Karpas-422 (cell line): ENCODE measurements at regions not wholly inside any gene's neighbourhood (a gene's known extent, or its start where the extent isn't known, plus 50 kb on each side); places are given as distances from the start of the nearest gene placed in this dataset.

Experiments used
- DNase-seq: peaks from one replicate; pipeline ENCODE4 v3.0.0-alpha.2; 2015
- H2AFZ ChIP-seq: fragments of 200-600 bp; sonication (generic); 2 replicates; pipeline ENCODE4 v1.6.1; 2014; ENCODE audit warnings: antibody characterized with exemption, low read length, mixed read lengths
- H3K27ac ChIP-seq: fragments of 200-600 bp; sonication (generic); 2 replicates; pipeline ENCODE4 v1.5.1; 2014; ENCODE audit warnings: mild to moderate bottlenecking, low read length, moderate library complexity
- H3K27me3 ChIP-seq: fragments of 200-600 bp; sonication (generic); 2 replicates; pipeline ENCODE4 v1.6.1; 2014; ENCODE audit warnings: low read length, mixed read lengths
- H3K36me3 ChIP-seq: fragments of 200-600 bp; sonication (generic); 2 replicates; pipeline ENCODE4 v1.6.1; 2014; ENCODE audit warnings: low read length, mixed read lengths; ENCODE audit not compliant: insufficient read depth
- H3K4me1 ChIP-seq: fragments of 200-600 bp; sonication (generic); 2 replicates; pipeline ENCODE4 v1.6.1; 2014; ENCODE audit warnings: mild to moderate bottlenecking, low read length, mixed read lengths
- H3K4me2 ChIP-seq: fragments of 200-600 bp; sonication (generic); 2 replicates; pipeline ENCODE4 v1.6.1; 2014; ENCODE audit warnings: low read length, low read depth, mild to moderate bottlenecking; ENCODE audit not compliant: poor library complexity, severe bottlenecking
- H3K4me3 ChIP-seq: fragments of 200-600 bp; sonication (generic); 2 replicates; pipeline ENCODE4 v1.5.1; 2014; ENCODE audit warnings: mild to moderate bottlenecking, antibody characterized with exemption, low read length, mixed read lengths
- H3K79me2 ChIP-seq: fragments of 200-600 bp; sonication (generic); 2 replicates; pipeline ENCODE4 v1.6.1; 2014; ENCODE audit warnings: mild to moderate bottlenecking, low read length, mixed read lengths
- H3K9ac ChIP-seq: fragments of 200-600 bp; sonication (generic); 2 replicates; pipeline ENCODE4 v1.6.0; 2014; ENCODE audit warnings: low read length
- H3K9me2 ChIP-seq: fragments of 200-600 bp; sonication (generic), shearing (Covaris generic); replicated peaks from 2 replicates; pipeline ENCODE4 v1.6.0; 2014; ENCODE audit warnings: mild to moderate bottlenecking, low read length, moderate library complexity; ENCODE audit not compliant: insufficient read depth
- H3K9me3 ChIP-seq: fragments of 300-700, 200-600 bp; sonication (generic); 2 replicates; pipeline ENCODE4 v1.6.1; 2014; ENCODE audit warnings: low read length, mixed read lengths
- H4K20me1 ChIP-seq: fragments of 200-600 bp; sonication (generic); 2 replicates; pipeline ENCODE4 v1.6.1; 2014; ENCODE audit warnings: mild to moderate bottlenecking, antibody characterized with exemption, low read length, low read depth; ENCODE audit not compliant: insufficient read depth

DNA sequence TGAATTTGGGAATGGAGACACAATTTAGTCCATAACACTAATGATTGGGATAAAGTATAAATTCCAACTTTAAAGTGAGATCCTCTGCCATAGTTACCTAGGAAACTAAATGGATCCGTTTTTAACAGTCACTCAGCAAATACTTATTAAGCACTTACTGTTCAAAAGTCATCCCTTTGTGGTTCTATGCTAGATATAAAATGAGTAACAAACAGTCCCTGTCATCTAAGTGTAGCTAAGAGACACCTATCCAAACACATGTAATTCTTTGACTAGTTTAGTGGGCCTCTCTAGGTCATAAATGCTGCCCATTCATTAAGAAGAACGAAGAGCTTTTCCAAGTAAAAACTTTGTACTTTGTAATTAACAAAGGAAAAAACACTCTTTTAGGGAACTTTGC is 244.2 kb upstream of the CDIN1 start:
- Histone ChIP-seq H3K4me1 (no peaks in the 10 kb centered on the region), H3K79me2 (no peaks in the 10 kb centered on the region), H4K20me1 (no peaks in the 10 kb centered on the region), H3K4me2 (no peak overlapping the region), H3K36me3 (no peaks in the 10 kb centered on the region), H3K27ac (no peak overlapping the region), H2AFZ (no peak overlapping the region), H3K9me2 (no peaks in the 10 kb centered on the region), H3K4me3 (no peak overlapping the region), H3K9me3 (no peaks in the 10 kb centered on the region), H3K9ac (no peak overlapping the region), H3K27me3 (no peaks in the 10 kb centered on the region)
- no peak for DNase-seq

DNA sequence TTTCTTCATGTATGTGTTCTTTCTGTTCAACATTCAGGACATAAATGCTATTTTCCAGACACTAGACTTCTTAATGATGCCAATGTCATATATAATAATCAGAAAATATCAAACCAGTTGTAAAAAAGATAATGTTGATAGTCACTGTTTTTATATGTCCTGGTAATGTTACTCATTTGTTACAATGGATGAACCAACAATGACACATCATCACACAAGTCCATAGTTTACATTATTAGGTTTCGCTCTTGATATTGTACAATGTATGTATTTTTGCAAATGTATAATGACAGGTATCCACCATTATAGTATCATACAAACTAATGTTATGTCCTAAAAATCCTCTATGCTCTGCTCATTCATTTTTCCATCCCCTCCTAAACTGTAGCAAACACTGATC is 243.8 kb upstream of the CDIN1 start:
- H3K9me2 ChIP-seq, result no peaks in the 10 kb centered on the region
- no peaks in the 10 kb centered on the region for H3K9me3 ChIP-seq
- H3K9ac ChIP-seq, result no peak overlapping the region
- H3K36me3 ChIP-seq, result no peaks in the 10 kb centered on the region
- DNase-seq, result no peak
- H3K79me2 ChIP-seq, result no peaks in the 10 kb centered on the region
- no peak overlapping the region for H3K27ac ChIP-seq
- H3K4me3 ChIP-seq, result no peak overlapping the region
- H3K4me1 ChIP-seq, result no peaks in the 10 kb centered on the region
- H2AFZ ChIP-seq, result no peak overlapping the region
- no peaks in the 10 kb centered on the region for H4K20me1 ChIP-seq
- H3K4me2 ChIP-seq, result no peak overlapping the region
- H3K27me3 ChIP-seq, result no peaks in the 10 kb centered on the region

DNA sequence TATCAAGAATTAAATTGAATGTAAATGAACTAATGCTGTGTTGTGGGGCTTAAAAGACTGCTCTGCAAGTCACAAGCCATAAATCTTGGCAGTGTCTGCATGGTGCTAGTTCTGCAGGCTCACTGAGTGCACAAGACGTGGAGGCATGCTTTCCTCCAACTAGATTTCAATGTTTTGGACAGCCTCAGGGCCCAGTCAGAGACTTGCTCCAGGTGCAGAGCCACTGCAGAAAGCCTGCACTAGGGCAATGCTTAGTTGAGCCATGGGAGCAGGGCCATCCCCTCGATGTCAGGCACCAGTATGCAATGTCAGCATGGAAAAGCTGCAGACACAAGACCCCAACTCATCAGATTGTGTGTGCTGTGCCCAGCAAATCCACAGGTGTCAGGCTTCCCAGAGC is 234.5 kb upstream of the CDIN1 start:
- Histone ChIP-seq H3K4me3 (no peak overlapping the region), H3K4me1 (no peaks in the 10 kb centered on the region), H3K9me2 (no peaks in the 10 kb centered on the region), H3K9ac (no peak overlapping the region), H3K79me2 (no peaks in the 10 kb centered on the region), H3K36me3 (no peaks in the 10 kb centered on the region), H3K27me3 (no peaks in the 10 kb centered on the region), H2AFZ (no peak overlapping the region), H3K9me3 (no peaks in the 10 kb centered on the region), H3K4me2 (no peak overlapping the region), H3K27ac (no peak overlapping the region), H4K20me1 (no peaks in the 10 kb centered on the region)
- no peak for DNase-seq

DNA sequence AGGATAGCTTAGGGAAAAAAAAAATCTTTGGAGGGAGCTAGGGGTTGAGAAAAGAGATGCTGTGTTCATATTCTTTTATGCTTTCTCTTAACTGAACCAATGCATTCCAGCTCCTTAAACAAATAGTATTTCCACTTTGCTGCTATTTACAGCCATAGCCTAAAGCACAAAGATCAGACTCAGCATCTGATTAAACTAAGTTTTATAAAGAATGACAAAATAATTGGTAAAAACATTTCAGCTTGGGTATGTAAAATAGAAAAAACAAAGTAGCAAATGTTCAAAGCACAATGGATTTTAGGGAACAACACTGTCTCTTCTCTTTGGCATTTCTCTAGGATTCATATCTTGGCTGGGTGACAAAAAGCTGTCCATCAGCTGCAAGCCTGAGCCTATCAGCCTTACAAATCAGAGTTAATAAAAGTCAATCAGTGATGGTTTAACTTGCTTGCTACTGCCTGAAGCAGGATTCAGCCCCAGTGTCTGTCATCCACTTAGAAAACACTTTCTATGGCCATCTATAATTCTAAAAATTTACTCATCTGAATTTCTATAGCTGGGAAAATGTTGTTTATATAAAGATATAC is 232.1 kb upstream of the CDIN1 start:
- Histone ChIP-seq H3K36me3 (no peaks in the 10 kb centered on the region), H3K79me2 (no peaks in the 10 kb centered on the region), H3K27ac (no peak overlapping the region), H3K27me3 (no peaks in the 10 kb centered on the region), H3K9ac (no peak overlapping the region), H4K20me1 (no peaks in the 10 kb centered on the region), H3K9me2 (no peaks in the 10 kb centered on the region), H2AFZ (no peak overlapping the region), H3K9me3 (no peaks in the 10 kb centered on the region), H3K4me3 (no peak overlapping the region), H3K4me1 (no peaks in the 10 kb centered on the region), H3K4me2 (no peak overlapping the region)
- DNase-seq, result no peak

DNA sequence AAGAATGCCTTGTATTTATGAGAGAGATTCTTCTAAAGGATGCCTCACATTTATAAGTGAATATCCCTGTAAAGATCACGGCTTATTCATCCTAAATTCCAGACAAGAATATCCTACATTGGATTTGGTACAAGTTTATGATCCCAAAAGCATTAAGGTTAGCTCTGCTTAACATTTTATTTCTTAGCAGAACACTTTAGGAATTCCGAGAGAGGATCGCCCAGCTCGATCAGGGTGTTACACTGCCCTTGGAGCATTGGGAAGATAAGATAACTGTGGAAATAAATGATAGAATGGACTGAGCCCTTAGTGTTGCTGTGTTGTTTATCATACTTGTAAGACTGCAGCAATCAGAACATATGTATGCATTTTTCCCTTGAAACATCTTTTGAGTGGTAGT is 223.0 kb upstream of the CDIN1 start:
- Histone ChIP-seq H4K20me1 (no peaks in the 10 kb centered on the region), H3K27ac (no peak overlapping the region), H3K4me1 (no peaks in the 10 kb centered on the region), H3K4me3 (no peak overlapping the region), H3K36me3 (no peaks in the 10 kb centered on the region), H3K4me2 (no peak overlapping the region), H3K9ac (no peak overlapping the region), H3K79me2 (no peaks in the 10 kb centered on the region), H3K27me3 (no peaks in the 10 kb centered on the region), H2AFZ (no peak overlapping the region), H3K9me3 (no peaks in the 10 kb centered on the region), H3K9me2 (no peaks in the 10 kb centered on the region)
- DNase-seq, result no peak

DNA sequence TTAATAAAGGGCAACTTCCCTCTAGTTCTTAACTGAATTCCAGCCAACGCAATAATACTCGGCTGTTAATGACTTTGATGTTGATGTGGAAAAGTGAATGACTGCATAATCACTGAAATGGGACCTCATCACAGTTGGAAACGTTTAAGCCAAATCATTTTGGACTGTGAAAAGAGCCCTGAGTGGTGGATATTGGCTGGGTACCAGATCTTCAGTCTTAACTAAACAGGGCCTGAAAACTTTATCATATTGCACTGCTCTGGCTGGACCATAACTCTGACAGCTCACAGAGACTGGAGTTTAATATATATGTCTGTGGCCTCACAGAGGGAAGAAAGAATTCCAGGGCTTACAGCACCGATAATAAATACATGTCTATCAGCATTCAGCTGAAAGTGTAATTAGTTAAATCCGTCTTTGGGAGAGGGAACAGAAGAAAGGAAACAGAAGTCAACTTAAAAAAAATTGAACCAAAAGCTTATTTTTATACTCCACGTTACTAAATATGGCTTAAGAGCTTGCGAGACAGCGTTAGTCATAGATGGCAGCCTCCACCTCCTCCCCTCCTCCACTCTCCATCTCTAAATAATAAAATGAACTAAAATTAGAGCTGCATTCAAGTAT is 222.3 kb upstream of the CDIN1 start:
- Histone ChIP-seq H3K9ac (no peak overlapping the region), H3K36me3 (no peaks in the 10 kb centered on the region), H3K79me2 (no peaks in the 10 kb centered on the region), H3K27ac (no peak overlapping the region), H3K4me2 (no peak overlapping the region), H3K27me3 (no peaks in the 10 kb centered on the region), H3K4me1 (no peaks in the 10 kb centered on the region), H3K9me2 (no peaks in the 10 kb centered on the region), H2AFZ (no peak overlapping the region), H4K20me1 (no peaks in the 10 kb centered on the region), H3K4me3 (no peak overlapping the region), H3K9me3 (no peaks in the 10 kb centered on the region)
- no peak for DNase-seq

DNA sequence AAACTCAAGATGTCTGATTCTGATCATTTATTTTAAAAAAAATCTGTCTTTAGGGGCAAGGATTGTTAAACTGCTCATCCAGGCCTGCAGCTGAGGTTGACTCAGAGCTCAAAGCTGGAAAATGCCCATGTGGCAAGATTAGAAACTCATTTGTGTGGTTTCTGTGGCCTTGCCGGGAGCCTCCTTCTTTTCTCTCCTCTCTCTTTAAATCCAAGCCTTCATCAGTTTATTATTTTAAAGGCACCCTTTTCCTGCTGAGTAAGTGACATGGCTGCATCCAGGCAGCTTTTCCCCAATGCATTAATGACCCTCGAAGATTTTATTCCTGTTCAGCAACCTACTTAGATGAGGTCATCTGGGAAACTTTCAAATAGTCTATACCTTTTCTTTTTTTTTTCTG is 221.3 kb upstream of the CDIN1 start:
- no peak for DNase-seq
- no peak overlapping the region for H3K4me3 ChIP-seq
- H3K9me2 ChIP-seq, result no peaks in the 10 kb centered on the region
- H3K79me2 ChIP-seq, result no peaks in the 10 kb centered on the region
- no peaks in the 10 kb centered on the region for H3K36me3 ChIP-seq
- H3K9me3 ChIP-seq, result no peaks in the 10 kb centered on the region
- no peak overlapping the region for H3K4me2 ChIP-seq
- no peak overlapping the region for H2AFZ ChIP-seq
- H3K27me3 ChIP-seq, result no peaks in the 10 kb centered on the region
- H3K9ac ChIP-seq, result no peak overlapping the region
- no peaks in the 10 kb centered on the region for H3K4me1 ChIP-seq
- no peak overlapping the region for H3K27ac ChIP-seq
- no peaks in the 10 kb centered on the region for H4K20me1 ChIP-seq

DNA sequence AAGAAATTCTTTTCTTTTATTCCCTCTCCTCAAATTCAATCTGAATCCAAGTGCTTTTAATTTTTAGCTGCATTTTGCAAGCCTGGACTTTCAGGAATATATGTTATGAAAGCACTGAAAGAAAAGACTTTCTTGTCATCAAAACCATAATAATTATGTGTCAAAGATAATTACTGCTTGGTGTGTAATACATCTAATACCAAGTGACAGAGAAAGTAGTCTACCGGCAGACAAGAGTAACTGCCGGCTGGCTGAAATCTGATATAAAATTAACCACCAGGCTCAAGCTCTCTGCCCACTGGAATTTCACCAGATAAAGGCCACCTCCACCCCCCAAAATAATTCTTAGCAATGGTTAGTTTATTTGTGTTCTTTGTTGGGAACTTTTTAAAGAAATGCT is 220.9 kb upstream of the CDIN1 start:
- Histone ChIP-seq H3K79me2 (no peaks in the 10 kb centered on the region), H3K9me2 (no peaks in the 10 kb centered on the region), H2AFZ (no peak overlapping the region), H3K27me3 (no peaks in the 10 kb centered on the region), H4K20me1 (no peaks in the 10 kb centered on the region), H3K4me3 (no peak overlapping the region), H3K4me1 (no peaks in the 10 kb centered on the region), H3K27ac (no peak overlapping the region), H3K4me2 (no peak overlapping the region), H3K36me3 (no peaks in the 10 kb centered on the region), H3K9ac (no peak overlapping the region), H3K9me3 (no peaks in the 10 kb centered on the region)
- DNase-seq, result no peak
